Endothelial cell of umbilical vein (primary cell): ENCODE measurements at regions not wholly inside any gene's neighbourhood (a gene's known extent, or its start where the extent isn't known, plus 50 kb on each side); places are given as distances from the start of the nearest gene placed in this dataset.

Source experiments
- BruUV-seq: library from RNA; stranded (reverse); fragments of 400-500 nt; replicated peaks from 2 replicates; lab custom pipeline; 2021; lab: Mats Ljungman, UMichigan
- CTCF ChIA-PET: fragments of 300-600, 350-600 bp; sonication (Branson Sonifier 250); formaldehyde crosslinking; loops from one replicate; lab custom pipeline; 2021; ENCODE audit warnings: antibody characterized with exemption, inconsistent platforms; lab: Charles Lee
- POLR2A ChIA-PET: fragments of 300-600, 350-600 bp; sonication (Branson Sonifier 250); formaldehyde crosslinking; loops from one replicate; lab custom pipeline; 2021; ENCODE audit warnings: antibody characterized with exemption, inconsistent platforms; lab: Charles Lee
- DNase-seq: peaks from one replicate; pipeline ENCODE4 v3.0.0-alpha.2; 2011; ENCODE audit warnings: low read depth, low spot score
- FAIRE-seq: peaks from 2 replicates; lab custom pipeline; 2011; peaks lifted over from hg19 to GRCh38; lab: Jason Lieb, UNC
- H2AFZ ChIP-seq: 2 replicates; pipeline ENCODE4 v1.6.0; 2012; ENCODE audit warnings: low read depth, low read length, control low read depth, inconsistent platforms
- H3K27ac ChIP-seq: 2 replicates; pipeline ENCODE4 v1.5.1; 2011; ENCODE audit warnings: low read depth, mild to moderate bottlenecking, control low read depth, low read length, moderate library complexity; ENCODE audit not compliant: insufficient read depth
- H3K27me3 ChIP-seq, 2 experiments: 2 replicates each; pipeline versions ENCODE4 v1.6.0 to v1.6.1; 2011; ENCODE audit warnings: low read length in 2 of 2, mixed read lengths in 1 of 2; ENCODE audit not compliant: control insufficient read depth in 2 of 2, insufficient read depth in 2 of 2
- H3K36me3 ChIP-seq, 2 experiments: 2 replicates in 1 of 2; 3 replicates in 1 of 2; pipeline ENCODE4 v1.5.1; 2011; ENCODE audit warnings: low read length in 2 of 2, mild to moderate bottlenecking in 1 of 2, moderate library complexity in 1 of 2; ENCODE audit not compliant: control insufficient read depth in 2 of 2, insufficient read depth in 2 of 2; ENCODE audit errors: extremely low read depth in 1 of 2
- H3K4me1 ChIP-seq: 3 replicates; pipeline ENCODE4 v1.5.1; 2011; ENCODE audit warnings: mild to moderate bottlenecking, low read length; ENCODE audit not compliant: control insufficient read depth, insufficient read depth; ENCODE audit errors: extremely low read depth
- H3K4me2 ChIP-seq: 2 replicates; pipeline ENCODE4 v1.6.1; 2011; ENCODE audit warnings: low read length, control low read depth, mixed read lengths; ENCODE audit not compliant: insufficient read depth
- H3K4me3 ChIP-seq, 3 experiments: fragments of 200-600 bp in 1 of 3; sonication (generic), shearing (Covaris generic) in 1 of 3; replicated peaks in 1 of 3; 2 replicates each; pipeline ENCODE4 v1.5.1; 2011 to 2016; ENCODE audit warnings: control low read depth in 3 of 3, low read length in 3 of 3, mild to moderate bottlenecking in 2 of 3, inconsistent platforms in 1 of 3, low read depth in 1 of 3, moderate library complexity in 1 of 3; ENCODE audit not compliant: insufficient read depth in 1 of 3
- H3K79me2 ChIP-seq: 2 replicates; pipeline ENCODE4 v1.6.0; 2012; ENCODE audit warnings: low read length, inconsistent platforms; ENCODE audit not compliant: control insufficient read depth, insufficient read depth
- H3K9ac ChIP-seq: replicated peaks from 2 replicates; pipeline ENCODE3; 2011; ENCODE audit warnings: low read length, control low read depth; ENCODE audit not compliant: insufficient read depth; ENCODE audit errors: extremely low read depth
- H3K9me1 ChIP-seq: replicated peaks from 3 replicates; pipeline ENCODE4 v1.6.0; 2011; ENCODE audit warnings: mild to moderate bottlenecking, low read length; ENCODE audit not compliant: control insufficient read depth, insufficient read depth; ENCODE audit errors: extremely low read depth
- H3K9me3 ChIP-seq: replicated peaks from 2 replicates; pipeline ENCODE4 v1.5.1; 2012; ENCODE audit warnings: low read length, inconsistent platforms; ENCODE audit not compliant: control insufficient read depth, insufficient read depth
- H4K20me1 ChIP-seq: replicated peaks from 2 replicates; pipeline ENCODE3; 2011; ENCODE audit warnings: mild to moderate bottlenecking, low read length; ENCODE audit not compliant: control insufficient read depth, insufficient read depth; ENCODE audit errors: extremely low read depth
- EZH2 ChIP-seq: IDR thresholded peaks from 2 replicates; pipeline ENCODE4 v1.6.1; 2012; ENCODE audit warnings: borderline replicate concordance, low read depth, mild to moderate bottlenecking, moderate library complexity, low read length, inconsistent platforms; ENCODE audit not compliant: severe bottlenecking
- FOS ChIP-seq: IDR thresholded peaks from 2 replicates; pipeline ENCODE4 v1.6.1; 2011; ENCODE audit warnings: mild to moderate bottlenecking, low read length, moderate library complexity, borderline replicate concordance; ENCODE audit not compliant: insufficient read depth
- GATA2 ChIP-seq: IDR thresholded peaks from 2 replicates; pipeline ENCODE4 v1.7.0; 2011; ENCODE audit warnings: low read depth, mild to moderate bottlenecking, moderate library complexity, mixed read lengths, low read length; ENCODE audit not compliant: insufficient read length, insufficient read depth
- JUN ChIP-seq: IDR thresholded peaks from 2 replicates; pipeline ENCODE4 v1.6.1; 2011; ENCODE audit warnings: borderline replicate concordance, low read depth; ENCODE audit not compliant: insufficient read length, insufficient read depth
- MYC ChIP-seq: IDR thresholded peaks from one replicate; pipeline ENCODE4 v1.6.1; 2011; ENCODE audit warnings: mild to moderate bottlenecking, low read depth, low read length
- POLR2A ChIP-seq: IDR thresholded peaks from 2 replicates; pipeline ENCODE4 v1.6.1; 2012; ENCODE audit warnings: low read depth, mild to moderate bottlenecking, control low read depth, low read length
- POLR2AphosphoS5 ChIP-seq: IDR thresholded peaks from 2 replicates; pipeline ENCODE4 v1.6.1; 2012; ENCODE audit warnings: low read depth, mild to moderate bottlenecking, control low read depth, low read length, moderate library complexity; ENCODE audit not compliant: insufficient read depth
- dilution Hi-C: fragments of 300-500 bp; cut with MboI; formaldehyde crosslinking; loops from one replicate; pipeline ENCODE4 v1.15.0; 2019; ENCODE audit warnings: low sequenced_read_pairs; ENCODE audit not compliant: extremely low pct_ligation_motif_present
- intact Hi-C: fragments of 100-400 bp; cut with micrococcal nuclease; formaldehyde crosslinking; loops from one replicate; pipeline ENCODE4 v1.10.0; 2022
- TF ChIP-seq, protein P1 (sequence below), 2 donors: IDR thresholded peaks; 1 replicate in 1 of 2; 2 replicates in 1 of 2; pipeline ENCODE4 v1.5.1; 2011; ENCODE audit warnings: low read length in 2 of 2, mild to moderate bottlenecking in 2 of 2, moderate library complexity in 2 of 2, control low read depth in 1 of 2, inconsistent platforms in 1 of 2, low read depth in 1 of 2; ENCODE audit not compliant: insufficient read depth in 1 of 2; ENCODE audit errors: extremely low read depth in 1 of 2
- TF ChIP-seq, protein P2 (sequence below): IDR thresholded peaks from 2 replicates; pipeline ENCODE4 v1.6.1; 2011; ENCODE audit not compliant: insufficient read depth, insufficient read length

DNA sequence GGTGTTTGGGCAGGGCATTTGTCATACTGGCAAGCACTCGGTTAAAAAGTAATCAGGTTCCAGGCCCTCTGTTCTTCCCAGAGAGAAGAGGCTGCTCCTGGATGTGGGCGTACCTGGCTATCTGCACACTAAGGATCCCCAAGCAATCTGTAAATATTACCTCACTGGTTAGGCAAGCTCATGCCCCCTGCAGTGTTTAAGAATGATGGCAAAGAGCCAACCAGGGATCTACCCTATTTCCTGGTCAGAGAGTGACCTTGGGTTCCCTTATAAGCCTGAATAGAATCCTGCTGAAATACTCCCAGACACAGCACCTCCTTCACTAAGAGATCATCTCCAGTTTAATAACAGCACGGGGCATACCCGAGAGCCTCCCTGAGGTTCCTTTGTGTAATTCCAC is 181.2 kb downstream of the PIK3R1 start:
- ChIA-PET CTCF (no interaction called here), POLR2A (no interaction called here)
- Histone ChIP-seq H2AFZ (no peak overlapping the region), H3K4me2 (no peak overlapping the region), H3K4me1 (no peaks in the 10 kb centered on the region), H3K9me1 (no peaks in the 10 kb centered on the region), H3K9ac (no peak overlapping the region), H3K4me3 (no peak overlapping the region), H3K27ac (no peak overlapping the region), H3K27me3 (peaks cover 0 to 2% of the 10 kb centered on the region in 2 experiments), H3K36me3 (no peaks in the 10 kb centered on the region), H4K20me1 (no peaks in the 10 kb centered on the region), H3K9me3 (no peaks in the 10 kb centered on the region), H3K79me2 (no peaks in the 10 kb centered on the region)
- BruUV-seq = no TSS peak
- TF ChIP-seq POLR2AphosphoS5 = no peak
- no peak for TF ChIP-seq GATA2
- TF ChIP-seq, protein P1, sequence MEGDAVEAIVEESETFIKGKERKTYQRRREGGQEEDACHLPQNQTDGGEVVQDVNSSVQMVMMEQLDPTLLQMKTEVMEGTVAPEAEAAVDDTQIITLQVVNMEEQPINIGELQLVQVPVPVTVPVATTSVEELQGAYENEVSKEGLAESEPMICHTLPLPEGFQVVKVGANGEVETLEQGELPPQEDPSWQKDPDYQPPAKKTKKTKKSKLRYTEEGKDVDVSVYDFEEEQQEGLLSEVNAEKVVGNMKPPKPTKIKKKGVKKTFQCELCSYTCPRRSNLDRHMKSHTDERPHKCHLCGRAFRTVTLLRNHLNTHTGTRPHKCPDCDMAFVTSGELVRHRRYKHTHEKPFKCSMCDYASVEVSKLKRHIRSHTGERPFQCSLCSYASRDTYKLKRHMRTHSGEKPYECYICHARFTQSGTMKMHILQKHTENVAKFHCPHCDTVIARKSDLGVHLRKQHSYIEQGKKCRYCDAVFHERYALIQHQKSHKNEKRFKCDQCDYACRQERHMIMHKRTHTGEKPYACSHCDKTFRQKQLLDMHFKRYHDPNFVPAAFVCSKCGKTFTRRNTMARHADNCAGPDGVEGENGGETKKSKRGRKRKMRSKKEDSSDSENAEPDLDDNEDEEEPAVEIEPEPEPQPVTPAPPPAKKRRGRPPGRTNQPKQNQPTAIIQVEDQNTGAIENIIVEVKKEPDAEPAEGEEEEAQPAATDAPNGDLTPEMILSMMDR (IDR thresholded peaks at IDR 0.05; ENCODE audit: extremely low read depth in 1 of 2, insufficient read depth in 1 of 2, low read depth in 1 of 2, low read length in 2 of 2) = no peak
- no peak for TF ChIP-seq EZH2
- TF ChIP-seq JUN = no peak
- TF ChIP-seq, protein P2, sequence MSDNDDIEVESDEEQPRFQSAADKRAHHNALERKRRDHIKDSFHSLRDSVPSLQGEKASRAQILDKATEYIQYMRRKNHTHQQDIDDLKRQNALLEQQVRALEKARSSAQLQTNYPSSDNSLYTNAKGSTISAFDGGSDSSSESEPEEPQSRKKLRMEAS = no peak
- no peak for TF ChIP-seq MYC
- no peak for TF ChIP-seq POLR2A
- TF ChIP-seq FOS = no peak
- dilution Hi-C loops (no loop called here), intact Hi-C loops (no loop called here)
- FAIRE-seq (no peak), DNase-seq (no peak)
